Upper lobe of left lung (tissue), 6 donors: ENCODE measurements at regions not wholly inside any gene's neighbourhood (a gene's known extent, or its start where the extent isn't known, plus 50 kb on each side); places are given as distances from the start of the nearest gene placed in this dataset.

ENCODE experiments used
- ATAC-seq, 2 donors: fragments of 200-7000 bp; cut with Tn5 transposase; one replicate each; pipeline ENCODE4 v1.9.1; 2022; ENCODE audit warnings: mild to moderate bottlenecking in 2 of 2, moderate library complexity in 2 of 2; ENCODE audit not compliant: low FRiP score in 2 of 2
- DNase-seq, 2 donors: peaks; one replicate each; pipeline ENCODE4 v3.0.0-alpha.2; 2019 to 2020
- H3K27ac ChIP-seq, 4 donors: fragments of 200-600 bp; sonication (generic); one replicate each; pipeline ENCODE4 v1.5.1; 2016 to 2019
- H3K27me3 ChIP-seq, 4 donors: fragments of 200-600 bp; sonication (generic); one replicate each; pipeline ENCODE4 v1.5.1; 2017 to 2019
- H3K36me3 ChIP-seq, 4 donors: fragments of 200-600 bp; sonication (generic); one replicate each; pipeline ENCODE4 v1.5.1; 2016 to 2019
- H3K4me1 ChIP-seq, 4 donors: fragments of 200-600 bp; sonication (generic); one replicate each; pipeline ENCODE4 v1.5.1; 2018 to 2019
- H3K4me3 ChIP-seq, 4 donors: fragments of 200-600 bp; sonication (generic); one replicate each; pipeline ENCODE4 v1.5.1; 2017 to 2019; ENCODE audit warnings: mild to moderate bottlenecking in 2 of 4, moderate library complexity in 1 of 4
- H3K9me3 ChIP-seq, 4 donors: fragments of 200-600 bp; sonication (generic); one replicate each; pipeline ENCODE4 v1.5.1; 2018 to 2019
- CTCF ChIP-seq, 6 experiments: fragments of 450-650 bp in 4 of 6; fragments of 200-600 bp in 2 of 6; sonication (generic) in 2 of 6; IDR thresholded peaks; one replicate each; pipeline ENCODE4 v1.5.1; 2016 to 2019; ENCODE audit warnings: antibody characterized with exemption in 6 of 6
- EP300 ChIP-seq, 4 donors: sonication (generic); formaldehyde crosslinking; IDR thresholded peaks; one replicate each; pipeline ENCODE4 v1.5.1; 2017; ENCODE audit warnings: antibody characterized with exemption in 4 of 4, control low read depth in 2 of 4
- POLR2A ChIP-seq, 4 donors: fragments of 450-650 bp; IDR thresholded peaks; one replicate each; pipeline ENCODE4 v1.5.1; 2016 to 2017; ENCODE audit warnings: antibody characterized with exemption in 4 of 4, mild to moderate bottlenecking in 2 of 4
- POLR2AphosphoS5 ChIP-seq, 2 donors: sonication (generic); formaldehyde crosslinking; IDR thresholded peaks; one replicate each; pipeline ENCODE4 v1.5.1; 2017; ENCODE audit warnings: antibody characterized with exemption in 2 of 2
- WGBS, 2 donors: methylation state at CpG; one replicate each; pipeline ENCODE4 v1.1.5; 2017 to 2018; 5-methylcytosine and 5-hydroxymethylcytosine counted together
- donor health status: DM: no; HTN: no; CAD: no; lungs with moderate emphysema.
- donor health status: DM: no; HTN: yes; CAD: no; lungs with severe emphysema.

GRCh38 chr6:168922436-168922835, 331.2 kb downstream of the THBS2 start:
- Histone ChIP-seq H3K9me3 (no peaks in the 10 kb centered on the region), H3K4me1 (no peaks in the 10 kb centered on the region), H3K27me3 (no peaks in the 10 kb centered on the region), H3K4me3 (no peak overlapping the region), H3K27ac (no peak overlapping the region), H3K36me3 (no peaks in the 10 kb centered on the region)
- 93 to 94% methylated on average over 7 of the region's 7 CpGs for WGBS, 2 donors
- DNase-seq (no peak), ATAC-seq (no peak)
- no peak for TF ChIP-seq EP300 (IDR thresholded peaks at IDR 0.05)
- TF ChIP-seq POLR2A (IDR thresholded peaks at IDR 0.05) = no peak
- TF ChIP-seq CTCF (IDR thresholded peaks at IDR 0.05) = no peak
- TF ChIP-seq POLR2AphosphoS5 (IDR thresholded peaks at IDR 0.05) = no peak

GRCh38 chr6:168920289-168920688, 333.4 kb downstream of the THBS2 start:
- ATAC-seq = no peak
- no peak overlapping the region for H3K27ac ChIP-seq
- no peaks in the 10 kb centered on the region for H3K27me3 ChIP-seq
- no peaks in the 10 kb centered on the region for H3K9me3 ChIP-seq
- DNase-seq = no peak
- WGBS, 2 donors = 72 to 75% methylated on average over 8 of the region's 8 CpGs
- H3K4me3 ChIP-seq = no peak overlapping the region
- TF ChIP-seq EP300 (IDR thresholded peaks at IDR 0.05) (no peak), CTCF (IDR thresholded peaks at IDR 0.05) (no peak), POLR2AphosphoS5 (IDR thresholded peaks at IDR 0.05) (no peak), POLR2A (IDR thresholded peaks at IDR 0.05) (no peak)
- H3K36me3 ChIP-seq = no peaks in the 10 kb centered on the region
- no peaks in the 10 kb centered on the region for H3K4me1 ChIP-seq

- ATAC-seq = no peak
- H3K9me3 ChIP-seq = no peaks in the 10 kb centered on the region
- 76 to 78% methylated on average over 13 of the region's 13 CpGs for WGBS, 2 donors
- no peak overlapping the region for H3K4me3 ChIP-seq
- TF ChIP-seq CTCF (IDR thresholded peaks at IDR 0.05) (no peak), EP300 (IDR thresholded peaks at IDR 0.05) (no peak), POLR2A (IDR thresholded peaks at IDR 0.05) (no peak), POLR2AphosphoS5 (IDR thresholded peaks at IDR 0.05) (no peak)
- no peak for DNase-seq
- no peaks in the 10 kb centered on the region for H3K27me3 ChIP-seq
- H3K36me3 ChIP-seq = no peaks in the 10 kb centered on the region
- no peak overlapping the region for H3K27ac ChIP-seq
- H3K4me1 ChIP-seq = no peaks in the 10 kb centered on the region
These were observed 334.0 kb downstream of the THBS2 start for GRCh38 chr6:168919470-168920179.

GRCh38 chr6:168916576-168917211, 337.0 kb downstream of the THBS2 start:
- Histone ChIP-seq H3K27me3 (no peaks in the 10 kb centered on the region), H3K4me1 (no peaks in the 10 kb centered on the region), H3K36me3 (no peaks in the 10 kb centered on the region), H3K4me3 (no peak overlapping the region), H3K27ac (no peak overlapping the region), H3K9me3 (no peaks in the 10 kb centered on the region)
- DNase-seq (no peak), ATAC-seq (peak in 1 of 2 donors; percentile 53)
- WGBS, 2 donors = 59 to 60% methylated on average over 7 to 11 of the region's 11 CpGs
- TF ChIP-seq CTCF (IDR thresholded peaks at IDR 0.05) = no peak
- TF ChIP-seq POLR2A (IDR thresholded peaks at IDR 0.05) = no peak
- TF ChIP-seq POLR2AphosphoS5 (IDR thresholded peaks at IDR 0.05) = no peak
- TF ChIP-seq EP300 (IDR thresholded peaks at IDR 0.05) = no peak

- TF ChIP-seq POLR2A (IDR thresholded peaks at IDR 0.05) (no peak), POLR2AphosphoS5 (IDR thresholded peaks at IDR 0.05) (no peak), CTCF (IDR thresholded peaks at IDR 0.05) (no peak), EP300 (IDR thresholded peaks at IDR 0.05) (no peak)
- Histone ChIP-seq H3K4me1 (no peaks in the 10 kb centered on the region), H3K36me3 (no peaks in the 10 kb centered on the region), H3K27ac (no peak overlapping the region), H3K27me3 (no peaks in the 10 kb centered on the region), H3K9me3 (no peaks in the 10 kb centered on the region), H3K4me3 (no peak overlapping the region)
- DNase-seq = no peak
- WGBS, 2 donors = 72 to 80% methylated on average over 2 to 4 of the region's 4 CpGs
- ATAC-seq = no peak
These were observed 337.8 kb downstream of the THBS2 start for GRCh38 chr6:168915855-168916254.
